Mesendoderm (in vitro differentiated cells): ENCODE measurements at regions not wholly inside any gene's neighbourhood (a gene's known extent, or its start where the extent isn't known, plus 50 kb on each side); places are given as distances from the start of the nearest gene placed in this dataset.
A peak's percentile ranks its signal among the peaks of the same experiment; 100 is the strongest.

Experiments
- DNase-seq: peaks from one replicate; pipeline ENCODE4 v3.0.0; 2013
- H2AK5ac ChIP-seq: 2 replicates; pipeline ENCODE4 v1.6.1; 2013; ENCODE audit warnings: low read length, inconsistent platforms
- H2BK120ac ChIP-seq: 2 replicates; pipeline ENCODE4 v1.6.1; 2013; ENCODE audit warnings: low read depth, mild to moderate bottlenecking, low read length, moderate library complexity, mixed read lengths
- H2BK15ac ChIP-seq: replicated peaks from 2 replicates; pipeline ENCODE4 v1.6.1; 2013; ENCODE audit warnings: low read depth, mild to moderate bottlenecking, moderate library complexity
- H2BK5ac ChIP-seq: 2 replicates; pipeline ENCODE4 v1.6.1; 2013; ENCODE audit warnings: low read length, inconsistent platforms
- H3K18ac ChIP-seq: 2 replicates; pipeline ENCODE4 v1.6.1; 2013; ENCODE audit warnings: mild to moderate bottlenecking, low read length, mixed read lengths
- H3K23ac ChIP-seq: one replicate; pipeline ENCODE4 v1.6.1; 2013; ENCODE audit warnings: low read length
- H3K27ac ChIP-seq: 2 replicates; pipeline ENCODE4 v1.5.1; 2013; ENCODE audit warnings: low read depth, mild to moderate bottlenecking, inconsistent platforms, low read length, moderate library complexity
- H3K27me3 ChIP-seq: 2 replicates; pipeline ENCODE4 v1.6.1; 2013; ENCODE audit warnings: low read length, control low read depth, mild to moderate bottlenecking, inconsistent platforms; ENCODE audit not compliant: insufficient read depth, poor library complexity
- H3K36me3 ChIP-seq: 2 replicates; pipeline ENCODE4 v1.6.1; 2013; ENCODE audit warnings: low read length, inconsistent platforms; ENCODE audit not compliant: control insufficient read depth, insufficient read depth
- H3K4ac ChIP-seq: one replicate; pipeline ENCODE4 v1.6.1; 2013; ENCODE audit warnings: low read depth, mild to moderate bottlenecking, low read length, moderate library complexity
- H3K4me1 ChIP-seq: 2 replicates; pipeline ENCODE4 v1.6.1; 2013; ENCODE audit warnings: low read depth, low read length, inconsistent platforms; ENCODE audit not compliant: control insufficient read depth
- H3K4me2 ChIP-seq: 2 replicates; pipeline ENCODE4 v1.6.1; 2013; ENCODE audit warnings: low read length
- H3K4me3 ChIP-seq: 2 replicates; pipeline ENCODE4 v1.5.1; 2013; ENCODE audit warnings: mild to moderate bottlenecking, low read length
- H3K56ac ChIP-seq: one replicate; pipeline ENCODE4 v1.6.1; 2013; ENCODE audit warnings: low read length
- H3K79me1 ChIP-seq: 2 replicates; pipeline ENCODE4 v1.6.1; 2013; ENCODE audit warnings: low read length, inconsistent platforms
- H3K79me2 ChIP-seq: 2 replicates; pipeline ENCODE4 v1.6.1; 2013; ENCODE audit warnings: mild to moderate bottlenecking, low read length; ENCODE audit not compliant: control insufficient read depth, insufficient read depth
- H3K9ac ChIP-seq: 2 replicates; pipeline ENCODE4 v1.6.1; 2013; ENCODE audit warnings: low read length, inconsistent platforms
- H4K5ac ChIP-seq: one replicate; pipeline ENCODE4 v1.6.1; 2013; ENCODE audit warnings: low read length
- H4K8ac ChIP-seq: one replicate; pipeline ENCODE4 v1.6.1; 2013; ENCODE audit warnings: low read depth, mild to moderate bottlenecking, control low read depth, low read length, moderate library complexity
- WGBS: extraction: QIAGEN DNeasy Blood & Tissue Kit; methylation state at CpG from one replicate; pipeline ENCODE4 v1.1.7; 2013; ENCODE audit warnings: low lambda C conversion rate, missing lambda C conversion rate; ENCODE audit not compliant: insufficient coverage; ENCODE audit errors: extremely low coverage; 5-methylcytosine and 5-hydroxymethylcytosine counted together

DNA sequence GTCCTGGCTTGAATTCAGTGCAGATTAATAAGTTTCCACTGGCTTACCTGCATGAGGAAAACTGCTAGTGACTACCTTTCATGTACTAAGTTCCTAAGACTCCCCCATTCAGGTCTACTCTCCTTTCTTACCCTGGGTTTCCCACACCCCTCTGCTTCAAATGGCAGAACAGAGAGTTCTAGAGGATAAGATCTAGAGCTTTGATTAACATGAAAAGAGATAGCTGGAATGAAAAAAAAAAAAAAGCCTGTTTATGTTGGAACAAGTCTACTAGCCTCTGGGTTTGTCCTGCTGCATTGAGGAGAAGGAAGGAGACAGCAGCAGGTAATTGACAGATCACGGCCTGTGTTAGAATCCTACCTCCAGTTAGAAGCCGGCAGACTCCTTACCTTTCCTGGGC is 201.4 kb upstream of the SOX4 start:
- no peak overlapping the region for H2BK15ac ChIP-seq
- H2BK120ac ChIP-seq: no peak overlapping the region
- H3K4me2 ChIP-seq: no peak overlapping the region
- H3K18ac ChIP-seq: peak overlapping the region; percentile 25
- no peak overlapping the region for H2AK5ac ChIP-seq
- no peak overlapping the region for H2BK5ac ChIP-seq
- no peak overlapping the region for H3K23ac ChIP-seq
- no peak overlapping the region for H3K56ac ChIP-seq
- no peak overlapping the region for H4K5ac ChIP-seq
- no peaks in the 10 kb centered on the region for H3K79me2 ChIP-seq
- no peaks in the 10 kb centered on the region for H3K36me3 ChIP-seq
- H3K27ac ChIP-seq: no peak overlapping the region
- H3K9ac ChIP-seq: no peak overlapping the region
- H4K8ac ChIP-seq: no peak overlapping the region
- no peak overlapping the region for H3K4me3 ChIP-seq
- no peaks in the 10 kb centered on the region for H3K79me1 ChIP-seq
- peaks cover 9% of the 10 kb centered on the region for H3K4me1 ChIP-seq
- no peak for DNase-seq
- no peaks in the 10 kb centered on the region for H3K27me3 ChIP-seq
- no peak overlapping the region for H3K4ac ChIP-seq
- WGBS: no CpG with 5 or more reads among the region's 2 CpGs

DNA sequence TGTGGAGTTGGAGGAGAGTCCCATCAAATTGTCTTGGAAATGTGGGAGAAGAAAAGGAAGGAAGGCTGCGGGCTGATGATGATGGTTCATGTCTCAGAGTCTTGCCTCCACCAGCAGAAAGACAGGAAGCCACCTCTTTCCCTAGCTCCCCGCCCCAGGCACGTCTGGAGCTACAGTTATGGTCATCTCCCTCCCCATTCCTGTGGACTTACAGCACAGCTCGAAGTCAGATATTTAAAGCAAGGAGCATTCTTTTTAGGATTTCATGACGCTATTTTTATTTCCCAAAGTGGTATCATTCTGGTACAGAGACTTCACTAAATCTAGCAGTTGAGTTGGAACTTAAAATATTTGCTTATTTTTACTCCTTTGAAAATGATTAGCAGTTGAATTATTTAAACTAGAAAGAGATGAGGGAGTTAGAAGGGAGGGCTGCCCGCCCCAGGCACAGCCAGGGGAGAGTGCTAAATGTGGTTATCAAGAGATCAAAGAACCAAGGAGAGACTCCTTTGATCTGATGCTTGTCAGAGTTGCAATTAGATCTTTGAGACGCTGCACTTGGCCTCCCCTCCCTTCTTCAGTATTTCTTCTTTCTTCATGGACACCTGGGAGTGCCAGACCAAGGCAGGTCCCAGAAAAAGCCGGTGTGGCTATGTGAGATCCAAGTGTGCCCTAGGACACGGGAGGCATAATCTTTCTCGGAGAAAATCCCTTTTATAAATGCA is 199.9 kb upstream of the SOX4 start:
- no peak overlapping the region for H3K23ac ChIP-seq

DNA sequence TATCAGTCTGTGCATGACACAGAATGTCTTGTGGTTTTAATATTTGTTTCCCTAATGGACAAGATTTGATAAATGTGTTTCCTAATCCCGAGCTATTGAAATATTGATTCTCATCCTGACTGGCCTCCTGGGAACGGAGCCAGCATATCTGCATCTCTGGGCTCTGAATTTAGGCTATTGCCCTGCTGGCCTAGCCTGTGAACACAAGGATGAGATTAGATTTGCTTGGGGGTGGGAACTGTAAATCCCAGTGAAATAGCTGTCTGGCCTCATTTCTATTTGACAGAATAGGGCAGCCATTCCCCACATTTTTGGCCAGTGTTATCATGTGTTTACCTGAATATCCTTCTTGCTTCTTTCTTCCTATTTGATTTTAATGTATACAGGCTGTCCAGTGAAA is 198.4 kb upstream of the SOX4 start:
- WGBS: no CpG with 5 or more reads among the region's 2 CpGs
- H4K5ac ChIP-seq: no peak overlapping the region
- no peak overlapping the region for H3K56ac ChIP-seq
- no peak overlapping the region for H3K27ac ChIP-seq
- H3K79me2 ChIP-seq: no peaks in the 10 kb centered on the region
- H2BK15ac ChIP-seq: no peak overlapping the region
- no peak overlapping the region for H2BK5ac ChIP-seq
- no peak overlapping the region for H3K9ac ChIP-seq
- peaks cover 9% of the 10 kb centered on the region for H3K4me1 ChIP-seq
- H2BK120ac ChIP-seq: no peak overlapping the region
- no peak overlapping the region for H3K4ac ChIP-seq
- no peak overlapping the region for H3K23ac ChIP-seq
- peak; percentile 83 for DNase-seq
- no peaks in the 10 kb centered on the region for H3K36me3 ChIP-seq
- H3K27me3 ChIP-seq: no peaks in the 10 kb centered on the region
- H4K8ac ChIP-seq: no peak overlapping the region
- H3K4me3 ChIP-seq: no peak overlapping the region
- no peak overlapping the region for H3K18ac ChIP-seq
- no peak overlapping the region for H2AK5ac ChIP-seq
- H3K79me1 ChIP-seq: no peaks in the 10 kb centered on the region
- H3K4me2 ChIP-seq: no peak overlapping the region

More for the DNA sequence above, 199.9 kb upstream of the SOX4 start:
- Histone ChIP-seq H2BK15ac (no peak overlapping the region), H4K8ac (no peak overlapping the region), H3K4ac (no peak overlapping the region), H2BK120ac (peak overlapping the region; percentile 46), H4K5ac (no peak overlapping the region), H3K4me2 (no peak overlapping the region), H2AK5ac (no peak overlapping the region), H3K18ac (peak overlapping the region; percentile 54), H3K27me3 (no peaks in the 10 kb centered on the region), H2BK5ac (peak overlapping the region; percentile 23), H3K4me3 (no peak overlapping the region), H3K79me1 (no peaks in the 10 kb centered on the region), H3K9ac (no peak overlapping the region), H3K79me2 (no peaks in the 10 kb centered on the region), H3K36me3 (no peaks in the 10 kb centered on the region), H3K27ac (no peak overlapping the region), H3K4me1 (peaks cover 9% of the 10 kb centered on the region), H3K56ac (peak overlapping the region; percentile 62)
- no CpG with 5 or more reads among the region's 10 CpGs for WGBS
- peak; percentile 66 for DNase-seq

DNA sequence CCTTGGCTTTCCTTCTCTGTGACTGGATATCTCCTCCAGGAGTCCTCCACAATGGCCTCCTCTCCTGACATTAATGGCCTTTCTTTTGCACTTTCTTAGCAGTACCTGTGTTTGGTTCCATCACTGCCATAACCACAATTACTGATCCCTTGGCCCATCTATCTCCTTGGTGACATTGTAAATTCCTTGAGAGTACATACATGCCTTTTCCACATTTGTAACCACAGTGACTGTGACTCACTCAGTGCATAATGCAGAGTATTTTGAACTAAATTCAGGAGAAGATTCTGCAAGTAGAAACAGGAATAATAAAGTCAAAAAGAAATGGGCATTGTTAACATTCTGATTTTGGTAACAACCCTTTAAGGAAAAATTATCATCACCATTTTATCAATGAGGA is 197.2 kb upstream of the SOX4 start:
- Histone ChIP-seq H3K4ac (no peak overlapping the region), H4K5ac (no peak overlapping the region), H3K4me1 (peaks cover 9% of the 10 kb centered on the region), H2AK5ac (peak overlapping the region; percentile 52), H2BK5ac (no peak overlapping the region), H2BK15ac (no peak overlapping the region), H3K27ac (no peak overlapping the region), H3K79me2 (no peaks in the 10 kb centered on the region), H3K36me3 (no peaks in the 10 kb centered on the region), H2BK120ac (no peak overlapping the region), H3K4me3 (no peak overlapping the region), H3K18ac (no peak overlapping the region), H3K23ac (no peak overlapping the region), H3K9ac (no peak overlapping the region), H3K79me1 (no peaks in the 10 kb centered on the region), H3K56ac (no peak overlapping the region), H3K4me2 (no peak overlapping the region), H3K27me3 (no peaks in the 10 kb centered on the region), H4K8ac (no peak overlapping the region)
- DNase-seq: no peak

DNA sequence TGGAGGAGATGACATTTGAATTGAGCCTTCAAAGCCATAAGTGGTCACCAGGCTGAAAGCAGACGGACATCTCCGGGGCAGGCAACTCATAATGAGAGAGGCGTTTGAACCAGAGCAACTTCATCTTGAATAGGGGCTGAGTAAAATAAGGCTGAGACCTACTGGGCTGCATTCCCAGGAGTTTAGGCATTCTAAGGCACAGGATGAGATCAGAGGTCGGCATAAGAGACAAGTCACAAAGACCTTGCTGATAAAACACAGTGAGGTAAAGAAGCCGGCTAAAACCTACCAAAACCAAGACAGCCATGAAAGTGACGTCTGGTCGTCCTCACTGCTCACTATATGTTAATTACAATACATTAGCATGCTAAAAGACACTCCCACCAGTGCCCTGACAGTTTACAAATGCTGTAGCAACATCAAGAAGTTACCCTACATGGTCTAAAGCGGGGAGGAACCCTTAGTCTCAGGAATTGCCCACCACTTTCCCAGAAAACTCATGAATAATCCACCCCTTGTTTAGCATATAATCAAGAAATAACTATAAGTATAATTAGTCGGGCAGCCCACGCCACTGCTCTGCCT is 194.7 kb upstream of the SOX4 start:
- Histone ChIP-seq H3K36me3 (no peaks in the 10 kb centered on the region), H3K4me3 (no peak overlapping the region), H3K79me1 (no peaks in the 10 kb centered on the region), H2BK5ac (no peak overlapping the region), H3K27me3 (no peaks in the 10 kb centered on the region), H3K4me1 (peaks cover 9% of the 10 kb centered on the region), H3K18ac (no peak overlapping the region), H2AK5ac (no peak overlapping the region), H3K56ac (no peak overlapping the region), H3K27ac (no peak overlapping the region), H2BK15ac (no peak overlapping the region), H4K8ac (no peak overlapping the region), H2BK120ac (no peak overlapping the region), H4K5ac (no peak overlapping the region), H3K4me2 (no peak overlapping the region), H3K79me2 (no peaks in the 10 kb centered on the region), H3K4ac (no peak overlapping the region), H3K23ac (no peak overlapping the region), H3K9ac (no peak overlapping the region)
- no CpG with 5 or more reads among the region's 10 CpGs for WGBS
- peak; percentile 49 for DNase-seq

DNA sequence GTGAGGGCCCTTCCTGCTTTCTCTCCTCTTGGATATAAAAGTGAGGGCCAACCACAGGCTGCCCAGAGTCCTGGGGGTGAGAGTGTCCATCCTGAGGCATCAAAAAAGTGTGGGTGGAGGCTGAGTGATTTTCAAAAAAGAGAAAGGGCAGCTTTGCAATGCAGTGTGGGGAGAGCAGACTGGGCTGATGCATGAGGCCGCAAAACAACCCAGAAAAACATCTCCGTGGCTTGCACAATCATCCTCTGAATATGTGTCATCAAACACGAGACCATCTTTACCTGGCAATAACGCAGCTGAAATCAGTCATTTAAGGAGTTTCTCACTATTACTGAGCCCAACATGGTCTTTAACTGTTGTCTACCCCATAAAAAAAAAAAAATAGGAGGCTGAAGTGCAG is 191.2 kb upstream of the SOX4 start:
- H4K5ac ChIP-seq: no peak overlapping the region
- no peak overlapping the region for H3K9ac ChIP-seq
- H3K36me3 ChIP-seq: no peaks in the 10 kb centered on the region
- no peak overlapping the region for H2BK120ac ChIP-seq
- H3K4me1 ChIP-seq: no peaks in the 10 kb centered on the region
- no peak overlapping the region for H3K56ac ChIP-seq
- no CpG with 5 or more reads among the region's 4 CpGs for WGBS
- no peak overlapping the region for H3K27ac ChIP-seq
- H4K8ac ChIP-seq: no peak overlapping the region
- H2BK15ac ChIP-seq: no peak overlapping the region
- H3K4ac ChIP-seq: no peak overlapping the region
- no peak overlapping the region for H2AK5ac ChIP-seq
- H3K79me1 ChIP-seq: no peaks in the 10 kb centered on the region
- H3K79me2 ChIP-seq: no peaks in the 10 kb centered on the region
- no peak overlapping the region for H3K4me2 ChIP-seq
- H3K18ac ChIP-seq: no peak overlapping the region
- no peak overlapping the region for H3K23ac ChIP-seq
- no peak overlapping the region for H2BK5ac ChIP-seq
- H3K27me3 ChIP-seq: no peaks in the 10 kb centered on the region
- H3K4me3 ChIP-seq: no peak overlapping the region
- no peak for DNase-seq
